GM23338 (cell line): ENCODE measurements at regions not wholly inside any gene's neighbourhood (a gene's known extent, or its start where the extent isn't known, plus 50 kb on each side); places are given as distances from the start of the nearest gene placed in this dataset.

Source experiments
- ATAC-seq: fragments of 200-7000 bp; cut with Tn5 transposase; 3 replicates; pipeline ENCODE4 v1.9.1; 2020
- DNase-seq: peaks from one replicate; pipeline ENCODE4 v3.0.0-alpha.2; 2015; ENCODE audit warnings: low spot score
- H2AFZ ChIP-seq: fragments of 200-600 bp; sonication (generic); 2 replicates; pipeline ENCODE4 v1.8.0; 2016; ENCODE audit warnings: antibody characterized with exemption, mild to moderate bottlenecking, moderate library complexity
- H3F3A ChIP-seq: fragments of 200-600 bp; sonication (generic); replicated peaks from 2 replicates; pipeline ENCODE4 v1.8.0; 2017; ENCODE audit warnings: antibody characterized with exemption, mixed run types, low read depth
- H3K27ac ChIP-seq: fragments of 200-600 bp; sonication (generic); 2 replicates; pipeline ENCODE4 v1.6.1; 2016; ENCODE audit warnings: low read depth
- H3K27me3 ChIP-seq: fragments of 200-600 bp; sonication (generic); 2 replicates; pipeline ENCODE4 v1.8.0; 2016; ENCODE audit warnings: mild to moderate bottlenecking, mixed run types, moderate library complexity; ENCODE audit not compliant: insufficient read depth
- H3K36me3 ChIP-seq: fragments of 200-600 bp; sonication (generic); 2 replicates; pipeline ENCODE4 v1.8.0; 2016; ENCODE audit warnings: mild to moderate bottlenecking; ENCODE audit not compliant: insufficient read depth
- H3K4me1 ChIP-seq: fragments of 200-600 bp; sonication (generic); 2 replicates; pipeline ENCODE4 v1.8.0; 2016; ENCODE audit warnings: mild to moderate bottlenecking, moderate library complexity; ENCODE audit not compliant: insufficient read depth
- H3K4me2 ChIP-seq: fragments of 200-600 bp; sonication (generic); 2 replicates; pipeline ENCODE4 v1.7.1; 2017; ENCODE audit warnings: mixed run types
- H3K4me3 ChIP-seq: fragments of 200-600 bp; sonication (generic); 2 replicates; pipeline ENCODE4 v1.6.1; 2016; ENCODE audit warnings: mixed run types
- H3K79me2 ChIP-seq: fragments of 200-600 bp; sonication (generic); replicated peaks from 2 replicates; pipeline ENCODE4 v1.8.0; 2017; ENCODE audit warnings: mild to moderate bottlenecking; ENCODE audit not compliant: insufficient read depth
- H3K9me2 ChIP-seq: fragments of 200-600 bp; sonication (generic); 2 replicates; pipeline ENCODE4 v1.8.0; 2017; ENCODE audit not compliant: insufficient read depth
- H4K20me1 ChIP-seq: fragments of 200-600 bp; sonication (generic); replicated peaks from 2 replicates; pipeline ENCODE4 v1.8.0; 2017; ENCODE audit warnings: mild to moderate bottlenecking; ENCODE audit not compliant: insufficient read depth
- H3K27ac Mint-ChIP-seq: 2 replicates; pipeline ENCODE4 v1.8.0; 2020; ENCODE audit warnings: inconsistent platforms, mild to moderate bottlenecking, moderate library complexity, mixed read lengths
- H3K27me3 Mint-ChIP-seq: 3 replicates; pipeline ENCODE4 v1.8.0; 2022; ENCODE audit warnings: low read depth, mild to moderate bottlenecking, moderate library complexity, mixed read lengths, inconsistent platforms; ENCODE audit not compliant: insufficient read depth, poor library complexity
- H3K36me3 Mint-ChIP-seq: 3 replicates; pipeline ENCODE4 v1.8.0; 2021; ENCODE audit warnings: low read depth, mild to moderate bottlenecking, inconsistent platforms, moderate library complexity, mixed read lengths
- H3K4me1 Mint-ChIP-seq: 3 replicates; pipeline ENCODE4 v1.8.0; 2020; ENCODE audit warnings: mild to moderate bottlenecking, inconsistent platforms, mixed read lengths
- H3K4me3 Mint-ChIP-seq: 3 replicates; pipeline ENCODE4 v1.8.0; 2021; ENCODE audit warnings: moderate library complexity, mild to moderate bottlenecking, inconsistent platforms, mixed read lengths
- H3K9me3 Mint-ChIP-seq: 3 replicates; pipeline ENCODE4 v1.8.0; 2020; ENCODE audit warnings: moderate library complexity, mild to moderate bottlenecking, inconsistent platforms, mixed read lengths
- CREB1 ChIP-seq: fragments of 250-450 bp; sonication (Bioruptor Pico); IDR thresholded peaks from 2 replicates; pipeline ENCODE4 v1.5.0; 2020; ENCODE audit warnings: low read depth, mild to moderate bottlenecking, moderate library complexity
- CTCF ChIP-seq, 2 experiments: fragments of 200-600 bp in 1 of 2; sonication (generic) in 1 of 2; conservative IDR thresholded peaks; 2 replicates each; pipeline versions ENCODE4 v1.5.1 to v1.6.1; 2016 to 2017; ENCODE audit warnings: antibody characterized with exemption in 2 of 2, low read depth in 2 of 2, mild to moderate bottlenecking in 2 of 2, moderate library complexity in 1 of 2
- ETS1 ChIP-seq: IDR thresholded peaks from 2 replicates; pipeline ENCODE4 v1.6.1; 2016; ENCODE audit warnings: antibody characterized with exemption
- EZH2 ChIP-seq: fragments of 200-600 bp; sonication (generic); IDR thresholded peaks from one replicate; pipeline ENCODE4 v1.8.0; 2017; ENCODE audit warnings: antibody characterized with exemption, mild to moderate bottlenecking, low read depth; ENCODE audit not compliant: unreplicated experiment
- EZH2phosphoT487 ChIP-seq: fragments of 200-600 bp; sonication (generic); IDR thresholded peaks from one replicate; pipeline ENCODE4 v1.8.1; 2018; ENCODE audit warnings: antibody characterized with exemption; ENCODE audit not compliant: unreplicated experiment
- NANOG ChIP-seq: IDR thresholded peaks from 2 replicates; pipeline ENCODE4 v1.6.1; 2016; ENCODE audit warnings: antibody characterized with exemption, borderline replicate concordance
- POLR2AphosphoS5 ChIP-seq: IDR thresholded peaks from 2 replicates; pipeline ENCODE4 v1.6.1; 2016; ENCODE audit warnings: antibody characterized with exemption, low read depth
- STAT1 ChIP-seq: IDR thresholded peaks from one replicate; pipeline ENCODE4 v1.6.1; 2016; ENCODE audit warnings: antibody characterized with exemption; ENCODE audit not compliant: unreplicated experiment
- ZNF114 ChIP-seq: fragments of 250-450 bp; sonication (Bioruptor Pico); IDR thresholded peaks from 2 replicates; pipeline ENCODE4 v1.5.0; 2020; ENCODE audit warnings: mild to moderate bottlenecking, moderate library complexity
- ZNF331 ChIP-seq: fragments of 250-450 bp; sonication (Bioruptor Pico); IDR thresholded peaks from 2 replicates; pipeline ENCODE4 v1.5.0; 2020; ENCODE audit warnings: low read depth, mild to moderate bottlenecking, moderate library complexity
- ZNF462 ChIP-seq: fragments of 250-450 bp; sonication (Bioruptor Pico); IDR thresholded peaks from 2 replicates; pipeline ENCODE4 v1.5.0; 2020; ENCODE audit warnings: mild to moderate bottlenecking, moderate library complexity

GRCh38 chr10:90020506-90020905 is 319.1 kb downstream of the KIF20B start:
- H3K9me3 Mint-ChIP-seq = no peaks in the 10 kb centered on the region
- TF ChIP-seq CREB1 (CRISPR knock-in tag) (no peak), NANOG (no peak), ZNF114 (CRISPR knock-in tag) (no peak), STAT1 (no peak), ZNF462 (CRISPR knock-in tag) (no peak), ZNF331 (no peak), EZH2 (no peak)
- no peak overlapping the region for H3K27ac ChIP-seq
- H3F3A ChIP-seq = no peaks in the 10 kb centered on the region
- no peaks in the 10 kb centered on the region for H3K36me3 ChIP-seq
- no peak overlapping the region for H3K27ac Mint-ChIP-seq
- H3K9me2 ChIP-seq = no peaks in the 10 kb centered on the region
- no peaks in the 10 kb centered on the region for H4K20me1 ChIP-seq
- no peak overlapping the region for H3K4me3 Mint-ChIP-seq
- no peaks in the 10 kb centered on the region for H3K79me2 ChIP-seq
- DNase-seq = no peak
- H3K27me3 ChIP-seq = no peaks in the 10 kb centered on the region
- H3K27me3 Mint-ChIP-seq = peaks cover 7% of the 10 kb centered on the region
- H3K36me3 Mint-ChIP-seq = no peaks in the 10 kb centered on the region
- ATAC-seq = no peak
- no peak overlapping the region for H3K4me3 ChIP-seq
- no peaks in the 10 kb centered on the region for H3K4me1 ChIP-seq
- H3K4me1 Mint-ChIP-seq = peaks cover 5% of the 10 kb centered on the region; the same call in 2 of the 3 replicates
- H2AFZ ChIP-seq = no peak overlapping the region
- H3K4me2 ChIP-seq = no peak overlapping the region

GRCh38 chr10:90023950-90024349 is 322.6 kb downstream of the KIF20B start:
- Histone ChIP-seq H3K9me2 (no peaks in the 10 kb centered on the region), H3K4me3 (no peak overlapping the region), H3K4me1 (no peaks in the 10 kb centered on the region), H4K20me1 (no peaks in the 10 kb centered on the region), H2AFZ (no peak overlapping the region), H3K36me3 (no peaks in the 10 kb centered on the region), H3K79me2 (no peaks in the 10 kb centered on the region), H3K27ac (no peak overlapping the region), H3K4me2 (no peak overlapping the region), H3K27me3 (no peaks in the 10 kb centered on the region), H3F3A (no peaks in the 10 kb centered on the region)
- Mint-ChIP-seq H3K27me3 (peaks cover 7% of the 10 kb centered on the region), H3K9me3 (no peaks in the 10 kb centered on the region; the same call in 2 of the 3 replicates), H3K4me3 (no peak overlapping the region), H3K36me3 (no peaks in the 10 kb centered on the region), H3K27ac (no peak overlapping the region), H3K4me1 (peaks cover 5% of the 10 kb centered on the region; the same call in 2 of the 3 replicates)
- ATAC-seq = no peak
- no peak for DNase-seq
- TF ChIP-seq ZNF331 (no peak), STAT1 (no peak), CTCF (conservative IDR thresholded peaks at IDR 0.05; ENCODE audit: low read depth in 2 of 2) (no peak), EZH2phosphoT487 (no peak), POLR2AphosphoS5 (no peak), CREB1 (CRISPR knock-in tag) (no peak), ETS1 (no peak)
